ENCODE measurements at regions not wholly inside any gene's neighbourhood (a gene's known extent, or its start where the extent isn't known, plus 50 kb on each side); places are given as distances from the start of the nearest gene placed in this dataset.

GRCh38 chr21:25254491-25255174 lies 352.6 kb downstream of the MRPL39 start:
- Histone ChIP-seq H3K27ac (ENCODE audit: low read length) (no peak overlapping the region), H3K4me1 (ENCODE audit: control insufficient read depth, insufficient read depth, low read length) (no peaks in the 10 kb centered on the region), H3K36me3 (ENCODE audit: control insufficient read depth, insufficient read depth, low read length) (no peaks in the 10 kb centered on the region), H3K27me3 (ENCODE audit: control insufficient read depth, insufficient read depth, low read length) (no peaks in the 10 kb centered on the region), H3K4me3 (ENCODE audit: low read length) (no peak overlapping the region), H3K9me3 (ENCODE audit: control insufficient read depth, low read depth, low read length) (no peaks in the 10 kb centered on the region)
- 100% methylated on average over 4 of the region's 5 CpGs for WGBS (ENCODE audit: insufficient coverage, low lambda C conversion rate)
- DNase-seq, result no peak

- no peaks in the 10 kb centered on the region for H3K9me3 ChIP-seq (ENCODE audit: control insufficient read depth, low read depth, low read length)
- no peaks in the 10 kb centered on the region for H3K27me3 ChIP-seq (ENCODE audit: control insufficient read depth, insufficient read depth, low read length)
- no peak overlapping the region for H3K27ac ChIP-seq (ENCODE audit: low read length)
- no peaks in the 10 kb centered on the region for H3K36me3 ChIP-seq (ENCODE audit: control insufficient read depth, insufficient read depth, low read length)
- no peak for DNase-seq
- H3K4me3 ChIP-seq (ENCODE audit: low read length), result no peak overlapping the region
- no peaks in the 10 kb centered on the region for H3K4me1 ChIP-seq (ENCODE audit: control insufficient read depth, insufficient read depth, low read length)
- no CpG with 5 or more reads among the region's 1 CpG for WGBS (ENCODE audit: insufficient coverage, low lambda C conversion rate)
These were observed 360.7 kb downstream of the MRPL39 start for GRCh38 chr21:25246546-25246945.

GRCh38 chr21:25244735-25245134 lies 362.5 kb downstream of the MRPL39 start:
- H3K9me3 ChIP-seq (ENCODE audit: control insufficient read depth, low read depth, low read length), result no peaks in the 10 kb centered on the region
- no peaks in the 10 kb centered on the region for H3K27me3 ChIP-seq (ENCODE audit: control insufficient read depth, insufficient read depth, low read length)
- H3K4me3 ChIP-seq (ENCODE audit: low read length), result no peak overlapping the region
- no peak for DNase-seq
- no peak overlapping the region for H3K27ac ChIP-seq (ENCODE audit: low read length)
- H3K4me1 ChIP-seq (ENCODE audit: control insufficient read depth, insufficient read depth, low read length), result no peaks in the 10 kb centered on the region
- no peaks in the 10 kb centered on the region for H3K36me3 ChIP-seq (ENCODE audit: control insufficient read depth, insufficient read depth, low read length)
- WGBS (ENCODE audit: insufficient coverage, low lambda C conversion rate), result 92% methylated on average over 1 of the region's 1 CpG

- Histone ChIP-seq H3K9me3 (ENCODE audit: control insufficient read depth, low read depth, low read length) (no peaks in the 10 kb centered on the region), H3K27me3 (ENCODE audit: control insufficient read depth, insufficient read depth, low read length) (no peaks in the 10 kb centered on the region), H3K4me1 (ENCODE audit: control insufficient read depth, insufficient read depth, low read length) (no peaks in the 10 kb centered on the region), H3K36me3 (ENCODE audit: control insufficient read depth, insufficient read depth, low read length) (no peaks in the 10 kb centered on the region), H3K27ac (ENCODE audit: low read length) (no peak overlapping the region), H3K4me3 (ENCODE audit: low read length) (no peak overlapping the region)
- no peak for DNase-seq
- WGBS (ENCODE audit: insufficient coverage, low lambda C conversion rate), result 80% methylated on average over 1 of the region's 7 CpGs
These were observed 363.5 kb downstream of the MRPL39 start for GRCh38 chr21:25243808-25244207.

GRCh38 chr21:25240974-25241373 lies 366.3 kb downstream of the MRPL39 start:
- Histone ChIP-seq H3K4me3 (ENCODE audit: low read length) (no peak overlapping the region), H3K36me3 (ENCODE audit: control insufficient read depth, insufficient read depth, low read length) (no peaks in the 10 kb centered on the region), H3K27me3 (ENCODE audit: control insufficient read depth, insufficient read depth, low read length) (no peaks in the 10 kb centered on the region), H3K9me3 (ENCODE audit: control insufficient read depth, low read depth, low read length) (no peaks in the 10 kb centered on the region), H3K27ac (ENCODE audit: low read length) (no peak overlapping the region), H3K4me1 (ENCODE audit: control insufficient read depth, insufficient read depth, low read length) (no peaks in the 10 kb centered on the region)
- 100% methylated on average over 1 of the region's 1 CpG for WGBS (ENCODE audit: insufficient coverage, low lambda C conversion rate)
- no peak for DNase-seq

GRCh38 chr21:25234857-25235801 lies 372.2 kb downstream of the MRPL39 start:
- H3K9me3 ChIP-seq (ENCODE audit: control insufficient read depth, low read depth, low read length), result no peaks in the 10 kb centered on the region
- WGBS (ENCODE audit: insufficient coverage, low lambda C conversion rate), result no CpG with 5 or more reads among the region's 4 CpGs
- H3K27me3 ChIP-seq (ENCODE audit: control insufficient read depth, insufficient read depth, low read length), result no peaks in the 10 kb centered on the region
- no peaks in the 10 kb centered on the region for H3K4me1 ChIP-seq (ENCODE audit: control insufficient read depth, insufficient read depth, low read length)
- H3K4me3 ChIP-seq (ENCODE audit: low read length), result no peak overlapping the region
- no peak overlapping the region for H3K27ac ChIP-seq (ENCODE audit: low read length)
- no peaks in the 10 kb centered on the region for H3K36me3 ChIP-seq (ENCODE audit: control insufficient read depth, insufficient read depth, low read length)
- no peak for DNase-seq

GRCh38 chr21:25220954-25221353 lies 386.3 kb downstream of the MRPL39 start:
- H3K4me1 ChIP-seq (ENCODE audit: control insufficient read depth, insufficient read depth, low read length), result no peaks in the 10 kb centered on the region
- no peak for DNase-seq

GRCh38 chr21:25220169-25220568 lies 387.1 kb downstream of the MRPL39 start:
- no peak overlapping the region for H3K27ac ChIP-seq (ENCODE audit: low read length)
- H3K36me3 ChIP-seq (ENCODE audit: control insufficient read depth, insufficient read depth, low read length), result no peaks in the 10 kb centered on the region
- H3K4me3 ChIP-seq (ENCODE audit: low read length), result no peak overlapping the region
- H3K27me3 ChIP-seq (ENCODE audit: control insufficient read depth, insufficient read depth, low read length), result no peaks in the 10 kb centered on the region
- no peak for DNase-seq
- H3K9me3 ChIP-seq (ENCODE audit: control insufficient read depth, low read depth, low read length), result no peaks in the 10 kb centered on the region
- 100% methylated on average over 1 of the region's 1 CpG for WGBS (ENCODE audit: insufficient coverage, low lambda C conversion rate)
- H3K4me1 ChIP-seq (ENCODE audit: control insufficient read depth, insufficient read depth, low read length), result no peaks in the 10 kb centered on the region

More at GRCh38 chr21:25220954-25221353, 386.3 kb downstream of the MRPL39 start:
- no peaks in the 10 kb centered on the region for H3K36me3 ChIP-seq (ENCODE audit: control insufficient read depth, insufficient read depth, low read length)
- no peaks in the 10 kb centered on the region for H3K9me3 ChIP-seq (ENCODE audit: control insufficient read depth, low read depth, low read length)
- H3K4me3 ChIP-seq (ENCODE audit: low read length), result no peak overlapping the region
- no peaks in the 10 kb centered on the region for H3K27me3 ChIP-seq (ENCODE audit: control insufficient read depth, insufficient read depth, low read length)
- no peak overlapping the region for H3K27ac ChIP-seq (ENCODE audit: low read length)

- 71% methylated on average over 2 of the region's 2 CpGs for WGBS (ENCODE audit: insufficient coverage, low lambda C conversion rate)
- Histone ChIP-seq H3K4me1 (ENCODE audit: control insufficient read depth, insufficient read depth, low read length) (no peaks in the 10 kb centered on the region), H3K9me3 (ENCODE audit: control insufficient read depth, low read depth, low read length) (no peaks in the 10 kb centered on the region), H3K27ac (ENCODE audit: low read length) (no peak overlapping the region), H3K4me3 (ENCODE audit: low read length) (no peak overlapping the region), H3K27me3 (ENCODE audit: control insufficient read depth, insufficient read depth, low read length) (no peaks in the 10 kb centered on the region), H3K36me3 (ENCODE audit: control insufficient read depth, insufficient read depth, low read length) (no peaks in the 10 kb centered on the region)
- no peak for DNase-seq
These were observed 391.4 kb downstream of the MRPL39 start for GRCh38 chr21:25215698-25216384.

GRCh38 chr21:25214676-25215075 lies 392.6 kb downstream of the MRPL39 start:
- no peak for DNase-seq
- Histone ChIP-seq H3K27ac (ENCODE audit: low read length) (no peak overlapping the region), H3K9me3 (ENCODE audit: control insufficient read depth, low read depth, low read length) (no peaks in the 10 kb centered on the region), H3K4me3 (ENCODE audit: low read length) (no peak overlapping the region), H3K27me3 (ENCODE audit: control insufficient read depth, insufficient read depth, low read length) (no peaks in the 10 kb centered on the region), H3K36me3 (ENCODE audit: control insufficient read depth, insufficient read depth, low read length) (no peaks in the 10 kb centered on the region), H3K4me1 (ENCODE audit: control insufficient read depth, insufficient read depth, low read length) (no peaks in the 10 kb centered on the region)
- 94% methylated on average over 6 of the region's 8 CpGs for WGBS (ENCODE audit: insufficient coverage, low lambda C conversion rate)

All from large intestine (tissue), 3 donors.